ENCODE measurements at regions not wholly inside any gene's neighbourhood (a gene's known extent, or its start where the extent isn't known, plus 50 kb on each side); places are given as distances from the start of the nearest gene placed in this dataset.

DNA sequence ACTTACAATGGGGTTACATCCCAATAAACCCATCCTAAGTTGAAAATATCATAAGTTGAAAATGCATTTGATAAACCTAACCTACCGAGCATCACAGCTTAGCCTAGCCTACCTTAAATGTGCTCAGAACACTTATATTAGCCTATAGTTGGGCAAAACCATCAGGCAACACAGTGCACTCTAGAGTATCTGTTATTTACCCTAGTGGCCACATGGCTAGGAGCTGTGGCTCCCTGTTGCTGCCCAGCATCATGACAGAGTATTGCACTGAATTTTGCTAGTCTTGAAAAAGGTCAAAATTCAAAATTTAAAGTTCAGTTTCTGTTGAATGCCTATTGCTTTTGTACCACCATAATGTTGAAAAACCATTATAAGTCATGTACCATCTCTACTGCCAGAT lies 482.7 kb upstream of the ZEB2 start:
- Mint-ChIP-seq H3K4me3 (ENCODE audit: unreplicated experiment) (no peak overlapping the region), H3K4me1 (ENCODE audit: insufficient read depth, unreplicated experiment) (peaks cover 16% of the 10 kb centered on the region), H3K9me3 (ENCODE audit: unreplicated experiment) (no peaks in the 10 kb centered on the region), H3K27me3 (ENCODE audit: insufficient read depth, unreplicated experiment) (no peaks in the 10 kb centered on the region), H3K36me3 (ENCODE audit: insufficient read depth, unreplicated experiment) (no peaks in the 10 kb centered on the region), H3K27ac (ENCODE audit: low read depth, unreplicated experiment) (no peak overlapping the region)
- DNase-seq (ENCODE audit: unreplicated experiment), result no peak
- no TSS peak for BruUV-seq (replicated peaks)
- TF ChIP-seq, protein P1, sequence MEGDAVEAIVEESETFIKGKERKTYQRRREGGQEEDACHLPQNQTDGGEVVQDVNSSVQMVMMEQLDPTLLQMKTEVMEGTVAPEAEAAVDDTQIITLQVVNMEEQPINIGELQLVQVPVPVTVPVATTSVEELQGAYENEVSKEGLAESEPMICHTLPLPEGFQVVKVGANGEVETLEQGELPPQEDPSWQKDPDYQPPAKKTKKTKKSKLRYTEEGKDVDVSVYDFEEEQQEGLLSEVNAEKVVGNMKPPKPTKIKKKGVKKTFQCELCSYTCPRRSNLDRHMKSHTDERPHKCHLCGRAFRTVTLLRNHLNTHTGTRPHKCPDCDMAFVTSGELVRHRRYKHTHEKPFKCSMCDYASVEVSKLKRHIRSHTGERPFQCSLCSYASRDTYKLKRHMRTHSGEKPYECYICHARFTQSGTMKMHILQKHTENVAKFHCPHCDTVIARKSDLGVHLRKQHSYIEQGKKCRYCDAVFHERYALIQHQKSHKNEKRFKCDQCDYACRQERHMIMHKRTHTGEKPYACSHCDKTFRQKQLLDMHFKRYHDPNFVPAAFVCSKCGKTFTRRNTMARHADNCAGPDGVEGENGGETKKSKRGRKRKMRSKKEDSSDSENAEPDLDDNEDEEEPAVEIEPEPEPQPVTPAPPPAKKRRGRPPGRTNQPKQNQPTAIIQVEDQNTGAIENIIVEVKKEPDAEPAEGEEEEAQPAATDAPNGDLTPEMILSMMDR (IDR thresholded peaks at IDR 0.05; ENCODE audit: unreplicated experiment), result no peak
- ChIA-PET CTCF (interaction anchor here (0.7 kb wide), 1 partner anchor 124 kb away, joined by 4 read pairs; no protein-coding TSS in a partner anchor), POLR2A (interaction anchor here (0.6 kb wide), 1 partner anchor 487 kb away, joined by 3 read pairs; no protein-coding TSS in a partner anchor)
- intact Hi-C loops (cut with micrococcal nuclease), result no loop called here

DNA sequence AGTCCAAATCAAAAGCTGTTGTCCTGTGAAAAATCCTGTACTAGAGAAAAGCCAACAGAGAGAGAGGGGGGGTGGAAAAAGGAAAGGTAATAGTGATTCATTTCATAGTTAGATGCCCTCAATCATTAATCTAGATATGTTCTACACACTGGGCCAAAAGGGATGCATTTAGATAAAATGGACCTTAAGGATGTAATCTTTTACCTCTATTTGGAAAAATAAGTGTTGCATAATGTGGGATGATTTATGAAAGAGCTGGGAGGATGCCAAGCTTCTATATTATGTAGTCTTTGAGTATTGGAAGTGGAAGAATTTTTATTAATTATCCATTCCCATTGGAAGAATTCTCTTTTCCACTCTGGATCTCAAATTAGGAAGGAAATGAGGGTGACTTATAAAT lies 480.5 kb upstream of the ZEB2 start:
- DNase-seq (ENCODE audit: unreplicated experiment), result peak; percentile 59
- no TSS peak for BruUV-seq (replicated peaks)
- Mint-ChIP-seq H3K4me3 (ENCODE audit: unreplicated experiment) (no peak overlapping the region), H3K36me3 (ENCODE audit: insufficient read depth, unreplicated experiment) (no peaks in the 10 kb centered on the region), H3K9me3 (ENCODE audit: unreplicated experiment) (no peaks in the 10 kb centered on the region), H3K27me3 (ENCODE audit: insufficient read depth, unreplicated experiment) (no peaks in the 10 kb centered on the region), H3K4me1 (ENCODE audit: insufficient read depth, unreplicated experiment) (peaks cover 21% of the 10 kb centered on the region), H3K27ac (ENCODE audit: low read depth, unreplicated experiment) (no peak overlapping the region)
- ChIA-PET POLR2A (interaction anchor here (0.6 kb wide), 1 partner anchor 23 kb away, joined by 3 read pairs; no protein-coding TSS in a partner anchor), CTCF (interaction anchor here (0.6 kb wide), 1 partner anchor 300 kb away, joined by 3 read pairs; no protein-coding TSS in a partner anchor)
- TF ChIP-seq, protein P1 (IDR thresholded peaks at IDR 0.05; ENCODE audit: unreplicated experiment), result no peak
- intact Hi-C loops (cut with micrococcal nuclease), result no loop called here

GRCh38 chr2:144999936-145000335 lies 480.0 kb upstream of the ZEB2 start:
- Mint-ChIP-seq H3K4me1 (ENCODE audit: insufficient read depth, unreplicated experiment) (peaks cover 22% of the 10 kb centered on the region), H3K4me3 (ENCODE audit: unreplicated experiment) (no peak overlapping the region), H3K36me3 (ENCODE audit: insufficient read depth, unreplicated experiment) (no peaks in the 10 kb centered on the region), H3K27me3 (ENCODE audit: insufficient read depth, unreplicated experiment) (no peaks in the 10 kb centered on the region), H3K27ac (ENCODE audit: low read depth, unreplicated experiment) (no peak overlapping the region), H3K9me3 (ENCODE audit: unreplicated experiment) (no peaks in the 10 kb centered on the region)
- POLR2A ChIA-PET, result no interaction called here
- intact Hi-C loops (cut with micrococcal nuclease), result no loop called here
- BruUV-seq (replicated peaks), result no TSS peak
- CTCF ChIA-PET, result interaction anchor here (0.6 kb wide), 1 partner anchor 301 kb away, joined by 3 read pairs; no protein-coding TSS in a partner anchor
- DNase-seq (ENCODE audit: unreplicated experiment), result no peak
- TF ChIP-seq, protein P1 (IDR thresholded peaks at IDR 0.05; ENCODE audit: unreplicated experiment), result no peak

DNA sequence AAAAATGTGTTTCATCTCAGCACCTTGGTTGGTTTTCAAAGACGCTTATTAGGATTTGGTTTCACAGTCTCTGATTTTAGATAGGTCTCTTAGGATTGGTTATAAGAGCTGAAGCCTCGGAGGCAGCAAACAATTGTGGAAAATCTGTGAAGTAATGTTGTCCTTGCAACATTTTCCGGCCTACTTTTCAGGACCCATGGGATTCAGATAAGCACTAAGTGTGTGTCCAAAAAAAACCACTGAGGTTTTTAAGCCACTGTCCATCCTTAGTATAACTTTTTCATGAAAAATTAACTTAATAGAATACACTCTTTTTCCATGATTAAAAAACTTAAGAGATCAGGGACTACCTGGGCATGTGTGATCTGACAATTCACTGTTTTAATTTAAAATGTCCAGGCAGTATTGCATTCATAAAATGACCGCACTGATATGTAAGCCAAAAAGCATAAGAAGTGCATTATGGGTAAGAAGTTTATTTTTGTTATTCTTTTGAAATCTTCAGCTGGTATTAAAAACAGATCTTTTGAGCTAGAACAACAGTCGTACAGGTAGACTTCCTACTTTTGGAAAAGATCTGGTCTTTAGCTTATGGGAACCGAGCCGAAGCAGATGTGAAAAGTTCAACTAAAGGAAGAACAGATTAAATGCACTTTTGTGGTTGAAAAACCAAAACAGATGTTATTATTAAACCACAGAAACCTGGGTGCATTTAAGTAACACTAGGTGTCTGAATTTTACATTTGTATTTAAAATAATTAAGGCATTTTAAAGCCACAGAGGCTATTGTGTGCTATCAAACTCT lies 479.4 kb upstream of the ZEB2 start:
- Mint-ChIP-seq H3K4me3 (ENCODE audit: unreplicated experiment) (no peak overlapping the region), H3K36me3 (ENCODE audit: insufficient read depth, unreplicated experiment) (no peaks in the 10 kb centered on the region), H3K27ac (ENCODE audit: low read depth, unreplicated experiment) (no peak overlapping the region), H3K27me3 (ENCODE audit: insufficient read depth, unreplicated experiment) (no peaks in the 10 kb centered on the region), H3K9me3 (ENCODE audit: unreplicated experiment) (no peaks in the 10 kb centered on the region), H3K4me1 (ENCODE audit: insufficient read depth, unreplicated experiment) (peaks cover 22% of the 10 kb centered on the region)
- no peak for DNase-seq (ENCODE audit: unreplicated experiment)
- intact Hi-C loops (cut with micrococcal nuclease), result no loop called here
- ChIA-PET POLR2A (no interaction called here), CTCF (no interaction called here)
- no TSS peak for BruUV-seq (replicated peaks)
- TF ChIP-seq, protein P1 (IDR thresholded peaks at IDR 0.05; ENCODE audit: unreplicated experiment), result no peak

All from MCF 10A (cell line).